ENCODE measurements at regions not wholly inside any gene's neighbourhood (a gene's known extent, or its start where the extent isn't known, plus 50 kb on each side); places are given as distances from the start of the nearest gene placed in this dataset.

DNA sequence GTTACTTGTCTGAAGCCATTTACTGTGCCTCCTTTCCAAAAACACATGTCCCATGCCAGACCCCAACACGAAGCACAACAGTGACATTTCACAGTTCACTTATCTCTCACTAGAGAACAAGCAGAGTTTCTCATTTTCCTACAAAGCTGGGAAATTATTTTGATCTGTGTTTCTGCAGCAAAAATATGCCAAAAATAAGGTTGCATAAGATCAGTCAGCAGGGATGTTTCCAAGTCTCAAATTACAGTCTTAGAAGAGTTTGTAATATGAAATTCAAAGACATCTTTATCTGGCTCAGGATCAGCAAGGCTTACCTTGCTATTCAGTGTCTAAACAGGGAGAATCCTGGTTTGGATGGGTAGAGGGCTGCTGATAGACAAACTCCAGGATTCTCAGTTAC, 75.5 kb downstream of the GJD2 start:
- intact Hi-C loops (cut with micrococcal nuclease) = no loop called here
- Histone ChIP-seq H3K9ac (ENCODE audit: low read length) (no peak overlapping the region), H3K27ac (ENCODE audit: low read length in 2 of 2) (no peak overlapping the region), H3K27me3 (replicated peaks in 1 of 4; ENCODE audit: control extremely low read depth in 1 of 4, control insufficient read depth in 3 of 4, insufficient read depth in 4 of 4, low read length in 3 of 4) (peaks cover 0 to 3% (median 2%) of the 10 kb centered on the region in 4 experiments), H3K4me3 (ENCODE audit: control extremely low read depth in 1 of 5, extremely low read depth in 1 of 5, insufficient read depth in 1 of 5, low read depth in 2 of 5, low read length in 4 of 5) (no peak overlapping the region), H3K36me3 (replicated peaks in 1 of 2; ENCODE audit: control extremely low read depth in 1 of 2, control insufficient read depth in 1 of 2, extremely low read depth in 1 of 2, insufficient read depth in 2 of 2, low read length in 1 of 2) (no peaks in the 10 kb centered on the region), H3K4me1 (ENCODE audit: control insufficient read depth in 2 of 2, insufficient read depth in 2 of 2, low read length in 2 of 2) (no peaks in the 10 kb centered on the region), H3K9me3 (ENCODE audit: control extremely low read depth in 1 of 3, control insufficient read depth in 2 of 3, insufficient read depth in 1 of 3, low read length in 2 of 3) (no peaks in the 10 kb centered on the region), H3K4me2 (replicated peaks; ENCODE audit: low read depth, low read length, poor library complexity, severe bottlenecking) (no peak overlapping the region), H2AFZ (ENCODE audit: insufficient read depth, low read depth, low read length, poor library complexity, severe bottlenecking) (no peak overlapping the region), H3K79me2 (ENCODE audit: control insufficient read depth, insufficient read depth, low read length) (no peaks in the 10 kb centered on the region), H4K20me1 (ENCODE audit: control insufficient read depth, insufficient read depth, low read length, poor library complexity, severe bottlenecking) (no peaks in the 10 kb centered on the region)
- CTCF ChIA-PET = no interaction called here
- no peak overlapping the region for H3K27ac Mint-ChIP-seq
- POLR2A ChIA-PET = no interaction called here
- no peaks in the 10 kb centered on the region for H3K4me1 Mint-ChIP-seq
- no peak for ATAC-seq (ENCODE audit: low read depth)
- H3K9me3 Mint-ChIP-seq (ENCODE audit: insufficient read depth) = no peaks in the 10 kb centered on the region
- WGBS (ENCODE audit: insufficient coverage) = no CpG with 5 or more reads among the region's 1 CpG
- peaks cover 5% of the 10 kb centered on the region for H3K27me3 Mint-ChIP-seq
- no peak overlapping the region for H3K4me3 Mint-ChIP-seq
- TF ChIP-seq, protein P1, sequence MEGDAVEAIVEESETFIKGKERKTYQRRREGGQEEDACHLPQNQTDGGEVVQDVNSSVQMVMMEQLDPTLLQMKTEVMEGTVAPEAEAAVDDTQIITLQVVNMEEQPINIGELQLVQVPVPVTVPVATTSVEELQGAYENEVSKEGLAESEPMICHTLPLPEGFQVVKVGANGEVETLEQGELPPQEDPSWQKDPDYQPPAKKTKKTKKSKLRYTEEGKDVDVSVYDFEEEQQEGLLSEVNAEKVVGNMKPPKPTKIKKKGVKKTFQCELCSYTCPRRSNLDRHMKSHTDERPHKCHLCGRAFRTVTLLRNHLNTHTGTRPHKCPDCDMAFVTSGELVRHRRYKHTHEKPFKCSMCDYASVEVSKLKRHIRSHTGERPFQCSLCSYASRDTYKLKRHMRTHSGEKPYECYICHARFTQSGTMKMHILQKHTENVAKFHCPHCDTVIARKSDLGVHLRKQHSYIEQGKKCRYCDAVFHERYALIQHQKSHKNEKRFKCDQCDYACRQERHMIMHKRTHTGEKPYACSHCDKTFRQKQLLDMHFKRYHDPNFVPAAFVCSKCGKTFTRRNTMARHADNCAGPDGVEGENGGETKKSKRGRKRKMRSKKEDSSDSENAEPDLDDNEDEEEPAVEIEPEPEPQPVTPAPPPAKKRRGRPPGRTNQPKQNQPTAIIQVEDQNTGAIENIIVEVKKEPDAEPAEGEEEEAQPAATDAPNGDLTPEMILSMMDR (IDR thresholded peaks at IDR 0.05) = no peak
- no peak for TF ChIP-seq EZH2 (IDR thresholded peaks at IDR 0.05; ENCODE audit: borderline replicate concordance, insufficient read depth, low read depth, low read length, poor library complexity, severe bottlenecking)
- DNase-seq = no peak

DNA sequence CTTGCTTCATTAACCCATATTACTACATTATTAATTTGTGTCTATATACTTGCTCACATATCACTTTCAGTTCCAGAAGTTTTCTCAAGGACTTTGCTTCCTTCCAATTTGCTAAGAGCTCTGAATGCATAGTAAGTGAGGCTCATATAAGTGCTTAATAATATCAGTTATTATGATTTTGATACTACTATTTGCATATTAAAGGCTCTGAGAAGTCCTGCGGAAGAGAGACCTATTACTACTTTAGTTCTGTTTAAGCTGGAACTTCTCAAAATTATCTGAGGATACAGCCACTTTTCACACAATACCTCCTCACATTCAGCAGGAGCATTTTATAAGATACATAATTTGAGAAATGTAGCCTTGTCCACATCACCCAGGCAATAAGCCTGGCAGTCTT, 81.6 kb downstream of the GJD2 start:
- CTCF ChIA-PET = no interaction called here

More for the DNA sequence above, 81.6 kb downstream of the GJD2 start:
- TF ChIP-seq, protein P1 (IDR thresholded peaks at IDR 0.05) = no peak
- no peak for TF ChIP-seq EZH2 (IDR thresholded peaks at IDR 0.05; ENCODE audit: borderline replicate concordance, insufficient read depth, low read depth, low read length, poor library complexity, severe bottlenecking)
- Mint-ChIP-seq H3K27ac (no peak overlapping the region), H3K27me3 (peaks cover 14% of the 10 kb centered on the region), H3K9me3 (ENCODE audit: insufficient read depth) (no peaks in the 10 kb centered on the region), H3K4me1 (no peaks in the 10 kb centered on the region), H3K4me3 (no peak overlapping the region)
- Histone ChIP-seq H3K27ac (ENCODE audit: low read length in 2 of 2) (no peak overlapping the region), H4K20me1 (ENCODE audit: control insufficient read depth, insufficient read depth, low read length, poor library complexity, severe bottlenecking) (no peaks in the 10 kb centered on the region), H3K4me3 (ENCODE audit: control extremely low read depth in 1 of 5, extremely low read depth in 1 of 5, insufficient read depth in 1 of 5, low read depth in 2 of 5, low read length in 4 of 5) (no peak overlapping the region), H3K36me3 (replicated peaks in 1 of 2; ENCODE audit: control extremely low read depth in 1 of 2, control insufficient read depth in 1 of 2, extremely low read depth in 1 of 2, insufficient read depth in 2 of 2, low read length in 1 of 2) (no peaks in the 10 kb centered on the region), H3K4me2 (replicated peaks; ENCODE audit: low read depth, low read length, poor library complexity, severe bottlenecking) (no peak overlapping the region), H3K9me3 (ENCODE audit: control extremely low read depth in 1 of 3, control insufficient read depth in 2 of 3, insufficient read depth in 1 of 3, low read length in 2 of 3) (no peaks in the 10 kb centered on the region), H3K4me1 (ENCODE audit: control insufficient read depth in 2 of 2, insufficient read depth in 2 of 2, low read length in 2 of 2) (no peaks in the 10 kb centered on the region), H3K27me3 (replicated peaks in 1 of 4; ENCODE audit: control extremely low read depth in 1 of 4, control insufficient read depth in 3 of 4, insufficient read depth in 4 of 4, low read length in 3 of 4) (peaks cover 0 to 8% (median 0%) of the 10 kb centered on the region in 4 experiments), H3K9ac (ENCODE audit: low read length) (no peak overlapping the region), H2AFZ (ENCODE audit: insufficient read depth, low read depth, low read length, poor library complexity, severe bottlenecking) (no peak overlapping the region), H3K79me2 (ENCODE audit: control insufficient read depth, insufficient read depth, low read length) (no peaks in the 10 kb centered on the region)
- intact Hi-C loops (cut with micrococcal nuclease) = no loop called here
- ATAC-seq (ENCODE audit: low read depth) (no peak), DNase-seq (no peak)
- no CpG with 5 or more reads among the region's 1 CpG for WGBS (ENCODE audit: insufficient coverage)
- POLR2A ChIA-PET = no interaction called here

Measured in B cell (primary cell).